ENCODE measurements at regions not wholly inside any gene's neighbourhood (a gene's known extent, or its start where the extent isn't known, plus 50 kb on each side); places are given as distances from the start of the nearest gene placed in this dataset.

GRCh38 chr11:116225784-116226585, 546.8 kb downstream of the BUD13 start (continued):
- TF ChIP-seq SNAI2 (CRISPR knock-in tag; IDR thresholded peaks at IDR 0.05): no peak
- no peak for TF ChIP-seq OSR1 (CRISPR knock-in tag; IDR thresholded peaks at IDR 0.05)

GRCh38 chr11:116225236-116225635, 547.6 kb downstream of the BUD13 start:
- TF ChIP-seq BACH2 (CRISPR knock-in tag; IDR thresholded peaks at IDR 0.05; ENCODE audit: borderline replicate concordance): no peak
- TF ChIP-seq ARNTL (CRISPR knock-in tag; IDR thresholded peaks at IDR 0.05; ENCODE audit: borderline replicate concordance, low read depth): no peak
- TF ChIP-seq TOX (CRISPR knock-in tag; IDR thresholded peaks at IDR 0.05; ENCODE audit: borderline replicate concordance): no peak
- TF ChIP-seq ESRRG (CRISPR knock-in tag; IDR thresholded peaks at IDR 0.05): no peak
- no peak for TF ChIP-seq RARB (CRISPR knock-in tag; IDR thresholded peaks at IDR 0.05)
- TF ChIP-seq ZFP3 (CRISPR knock-in tag; IDR thresholded peaks at IDR 0.05): no peak
- no peak for TF ChIP-seq PATZ1 (CRISPR knock-in tag; IDR thresholded peaks at IDR 0.05; ENCODE audit: borderline replicate concordance)
- no peak for TF ChIP-seq ISL1 (CRISPR knock-in tag; IDR thresholded peaks at IDR 0.05)
- TF ChIP-seq TCF4 (CRISPR knock-in tag; IDR thresholded peaks at IDR 0.05; ENCODE audit: borderline replicate concordance): no peak
- TF ChIP-seq ZNF70 (CRISPR knock-in tag; IDR thresholded peaks at IDR 0.05): no peak
- no peak for TF ChIP-seq CREB5 (CRISPR knock-in tag; IDR thresholded peaks at IDR 0.05; ENCODE audit: low read depth)
- no peak for TF ChIP-seq POU6F1 (CRISPR knock-in tag; IDR thresholded peaks at IDR 0.05; ENCODE audit: borderline replicate concordance, low read depth)
- TF ChIP-seq ZC3H10 (CRISPR knock-in tag; IDR thresholded peaks at IDR 0.05): no peak
- TF ChIP-seq SNAI2 (CRISPR knock-in tag; IDR thresholded peaks at IDR 0.05): no peak
- no peak for TF ChIP-seq ZNF8 (CRISPR knock-in tag; IDR thresholded peaks at IDR 0.05)
- no peak for TF ChIP-seq TSHZ2 (CRISPR knock-in tag; IDR thresholded peaks at IDR 0.05)
- no peak for TF ChIP-seq CSDC2 (CRISPR knock-in tag; IDR thresholded peaks at IDR 0.05)
- no peak for TF ChIP-seq ZFP30 (CRISPR knock-in tag; IDR thresholded peaks at IDR 0.05)
- TF ChIP-seq CSRNP3 (CRISPR knock-in tag; IDR thresholded peaks at IDR 0.05): no peak
- no peak; the same call in 2 of the 3 replicates for ATAC-seq

GRCh38 chr11:116224889-116225200, 547.9 kb downstream of the BUD13 start:
- no peak; the same call in 2 of the 3 replicates for ATAC-seq
- TF ChIP-seq RARB (CRISPR knock-in tag; IDR thresholded peaks at IDR 0.05) (no peak), TOX (CRISPR knock-in tag; IDR thresholded peaks at IDR 0.05; ENCODE audit: borderline replicate concordance) (no peak), PPARA (CRISPR knock-in tag; IDR thresholded peaks at IDR 0.05; ENCODE audit: borderline replicate concordance) (no peak), PATZ1 (CRISPR knock-in tag; IDR thresholded peaks at IDR 0.05; ENCODE audit: borderline replicate concordance) (no peak), ZFP30 (CRISPR knock-in tag; IDR thresholded peaks at IDR 0.05) (no peak)
